ENCODE measurements at regions not wholly inside any gene's neighbourhood (a gene's known extent, or its start where the extent isn't known, plus 50 kb on each side); places are given as distances from the start of the nearest gene placed in this dataset.
A peak's percentile ranks its signal among the peaks of the same experiment; 100 is the strongest.

DNA sequence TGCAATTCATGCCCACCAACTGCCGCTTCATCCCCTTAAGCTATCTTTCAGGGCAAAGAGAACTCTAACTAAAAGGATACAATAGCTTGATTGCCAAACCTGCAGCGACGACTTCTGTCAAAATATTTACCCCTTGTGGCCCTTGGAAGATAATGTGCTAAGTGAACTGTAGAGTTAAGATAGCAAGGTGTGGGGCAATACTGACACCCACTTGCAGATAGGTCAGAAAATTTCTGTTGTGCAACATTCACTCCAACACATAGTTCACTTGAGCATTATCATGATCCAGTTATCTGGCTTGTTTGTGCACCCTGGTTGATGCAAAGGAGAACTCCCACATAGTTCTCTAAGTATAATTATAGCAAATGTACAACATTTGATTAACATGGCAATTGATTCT, 55.6 kb downstream of the RHOXF2B start:
- ATAC-seq (no peak), DNase-seq (ENCODE audit: low spot score) (no peak)
- intact Hi-C loops (cut with DNase I): no loop called here

DNA sequence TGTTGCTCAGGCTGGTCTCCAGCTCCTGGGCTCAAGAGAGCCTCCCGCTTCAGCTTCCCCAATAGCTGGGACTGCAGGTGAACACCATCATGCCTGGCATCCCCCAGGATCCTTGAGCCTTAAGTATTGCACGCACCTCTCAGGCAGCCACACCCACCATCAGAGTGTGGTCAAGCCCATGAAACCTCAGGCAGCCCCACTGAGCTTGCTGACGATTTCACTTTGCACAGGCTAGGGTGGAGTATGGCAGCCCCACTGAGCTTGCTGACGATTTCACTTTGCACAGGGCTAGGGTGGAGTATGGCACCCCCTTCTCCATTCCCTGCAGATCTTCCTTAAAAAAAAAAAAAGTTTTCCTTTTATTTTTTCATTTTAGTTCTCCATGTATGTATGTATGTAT, 57.2 kb downstream of the RHOXF2B start:
- ATAC-seq (no peak), DNase-seq (ENCODE audit: low spot score) (no peak)
- intact Hi-C loops (cut with DNase I): no loop called here

DNA sequence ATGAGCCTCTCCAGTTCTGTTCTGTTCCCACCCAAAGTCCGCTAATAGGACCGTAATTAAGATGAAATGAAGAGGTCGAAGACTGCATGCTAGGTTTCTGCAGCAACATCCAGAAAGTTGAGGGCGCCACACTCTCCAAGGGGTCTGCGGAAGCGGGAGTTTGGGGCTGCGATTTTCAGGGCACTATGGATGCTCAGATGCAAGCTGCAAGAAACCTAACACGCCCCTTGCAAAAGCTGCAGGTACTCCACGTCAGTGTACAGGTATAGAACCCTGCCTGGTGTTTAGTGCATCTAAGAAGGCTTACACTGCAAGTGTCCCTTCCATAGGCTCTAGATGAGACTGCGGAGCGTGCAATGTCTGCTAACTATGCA, 61.4 kb downstream of the RHOXF2B start:
- intact Hi-C loops (cut with DNase I): no loop called here
- no peak for ATAC-seq
- no peak for DNase-seq (ENCODE audit: low spot score)

DNA sequence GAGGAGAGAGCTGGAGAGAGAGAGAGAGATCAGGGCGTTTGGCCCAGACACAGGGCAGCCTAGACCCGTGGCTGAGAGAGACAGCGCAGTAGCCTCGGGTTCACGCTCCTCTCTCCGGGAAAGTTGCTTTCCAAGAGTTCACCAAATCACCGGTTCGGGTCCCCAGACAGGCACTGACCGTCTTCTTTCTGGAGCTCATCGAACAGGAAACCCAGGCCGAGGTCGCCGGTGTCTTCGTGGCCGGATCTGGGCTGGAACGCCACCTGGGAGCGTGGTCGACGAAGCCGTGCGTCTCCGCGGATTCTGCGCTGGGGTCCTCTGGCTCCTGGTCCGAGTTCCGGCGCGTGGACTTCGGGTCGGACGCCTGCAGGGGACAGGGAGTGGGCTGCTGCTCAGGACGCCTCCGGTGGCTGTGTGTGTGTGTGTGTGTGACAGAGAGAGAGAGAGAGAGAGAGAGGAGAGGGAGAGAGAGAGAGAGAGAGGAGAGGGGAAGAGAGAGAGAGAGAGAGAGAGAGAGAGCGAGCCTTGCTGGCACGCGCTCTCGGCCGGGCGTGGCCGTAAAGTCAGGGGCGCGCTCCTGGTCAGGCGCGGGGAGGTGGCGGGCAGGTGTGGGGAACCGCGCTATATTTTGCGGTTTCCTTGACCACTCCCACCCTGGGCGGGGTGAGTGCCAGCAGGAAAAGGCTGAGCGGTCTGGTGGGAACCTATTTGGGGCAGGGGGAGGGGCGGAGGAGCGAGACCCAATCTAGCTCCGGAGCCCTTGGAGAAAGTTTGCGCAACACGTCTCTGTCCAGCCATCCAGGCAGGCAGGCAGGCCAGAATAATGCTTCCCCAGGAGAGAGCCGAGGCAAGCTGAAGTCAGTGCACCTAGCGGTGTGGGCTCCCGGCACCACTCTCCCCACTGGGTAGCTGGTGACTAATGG, 62.1 kb downstream of the RHOXF2B start:
- DNase-seq (ENCODE audit: low spot score) (no peak), ATAC-seq (peak; percentile 44)
- intact Hi-C loops (cut with DNase I): no loop called here

DNA sequence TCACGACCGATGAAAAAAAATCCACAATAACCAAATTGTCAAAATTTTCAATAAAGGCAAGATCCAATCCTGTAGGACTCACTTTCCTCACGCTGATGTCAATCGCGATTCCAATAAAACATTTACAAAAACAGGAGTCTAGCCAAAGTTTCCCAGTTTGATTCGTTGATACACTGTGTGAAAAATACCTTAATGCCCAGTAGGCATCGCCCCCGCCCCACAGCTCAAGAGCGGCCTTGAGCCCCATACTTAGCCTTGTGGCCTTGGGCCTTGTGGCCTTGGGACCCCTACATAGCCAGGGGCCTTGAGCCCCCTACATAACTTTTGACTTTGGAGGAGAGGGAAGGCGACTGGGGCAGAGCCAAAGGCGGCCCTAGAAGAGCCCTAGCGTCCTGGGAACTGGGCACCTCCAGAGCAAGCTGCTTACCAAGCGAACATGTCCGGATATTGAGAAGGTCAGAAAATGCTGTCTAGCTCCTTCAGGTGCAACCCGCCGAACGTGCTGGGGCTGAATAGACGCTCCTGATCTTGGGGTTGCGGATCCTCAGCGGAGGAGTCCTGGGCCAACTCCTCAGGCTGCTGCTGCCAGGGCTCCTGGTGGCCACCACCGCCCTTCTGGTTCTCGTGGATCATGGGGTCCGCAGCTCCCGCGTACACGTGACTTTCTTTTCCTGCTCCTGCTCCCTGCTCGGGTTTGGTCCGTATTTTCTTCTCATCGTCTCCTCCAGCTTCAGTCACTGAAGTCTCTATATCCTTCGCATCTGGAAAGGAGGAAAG, 62.9 kb downstream of the RHOXF2B start:
- ATAC-seq (peak; percentile 10), DNase-seq (ENCODE audit: low spot score) (no peak)
- intact Hi-C loops (cut with DNase I): no loop called here

DNA sequence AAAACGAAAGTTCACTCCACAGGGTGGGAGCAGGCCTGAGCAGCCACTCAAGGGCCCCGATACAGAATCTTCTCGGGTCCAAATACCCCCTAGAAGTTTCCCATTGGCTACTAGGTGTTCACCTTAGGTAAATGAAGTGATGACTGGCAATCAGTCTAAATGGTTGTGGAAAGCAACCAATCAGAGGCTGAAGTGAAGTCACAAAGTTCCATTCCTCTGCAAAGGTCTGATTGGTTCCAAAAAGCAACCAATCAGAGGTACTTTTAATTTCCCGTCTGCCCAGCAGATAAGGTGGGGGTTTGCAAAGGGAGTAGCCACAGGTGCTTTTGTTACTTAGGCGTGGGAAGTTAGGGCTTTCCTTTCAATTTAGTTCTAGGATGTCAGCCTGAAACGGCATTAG, 58.2 kb upstream of the NKAP start:
- intact Hi-C loops (cut with DNase I): no loop called here
- no peak for DNase-seq (ENCODE audit: low spot score)
- no peak for ATAC-seq

DNA sequence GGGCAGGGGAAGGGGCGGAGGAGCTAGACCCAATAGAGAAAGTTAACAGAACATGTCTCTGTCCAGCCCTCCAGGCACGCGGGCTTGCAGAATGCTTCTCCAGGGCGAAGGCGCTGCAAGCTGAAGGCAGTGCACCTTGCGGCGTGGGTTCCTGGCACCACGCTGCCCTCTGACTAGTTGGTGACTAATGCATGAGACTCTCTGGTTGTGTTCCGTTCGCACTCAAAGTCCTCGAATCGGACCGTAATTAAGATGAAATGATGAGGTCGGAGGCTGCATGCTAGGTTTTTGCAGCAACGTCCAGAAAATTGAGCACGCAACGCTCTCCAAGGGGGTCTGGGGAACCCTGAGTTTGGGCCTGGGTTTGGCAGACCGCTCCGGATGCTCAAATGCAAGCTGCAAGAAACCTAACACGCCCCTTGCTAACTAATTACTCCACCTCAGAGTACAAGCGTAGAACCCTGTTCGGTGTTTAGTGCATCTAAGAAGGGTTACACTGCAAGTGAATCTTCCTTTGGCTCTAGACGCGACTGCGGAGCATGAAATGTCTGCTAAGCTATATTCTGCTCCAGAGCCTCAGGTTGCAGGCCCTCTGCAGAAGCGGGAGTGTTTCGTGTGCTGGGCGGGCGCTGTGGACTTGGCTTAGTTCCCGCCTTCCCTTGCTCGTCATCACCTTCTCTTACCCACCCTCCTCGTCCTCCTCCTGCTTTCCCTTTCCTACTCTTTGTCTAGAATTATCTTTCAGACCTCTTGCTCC, 57.1 kb upstream of the NKAP start:
- intact Hi-C loops (cut with DNase I): no loop called here
- DNase-seq (ENCODE audit: low spot score) (no peak), ATAC-seq (no peak)

DNA sequence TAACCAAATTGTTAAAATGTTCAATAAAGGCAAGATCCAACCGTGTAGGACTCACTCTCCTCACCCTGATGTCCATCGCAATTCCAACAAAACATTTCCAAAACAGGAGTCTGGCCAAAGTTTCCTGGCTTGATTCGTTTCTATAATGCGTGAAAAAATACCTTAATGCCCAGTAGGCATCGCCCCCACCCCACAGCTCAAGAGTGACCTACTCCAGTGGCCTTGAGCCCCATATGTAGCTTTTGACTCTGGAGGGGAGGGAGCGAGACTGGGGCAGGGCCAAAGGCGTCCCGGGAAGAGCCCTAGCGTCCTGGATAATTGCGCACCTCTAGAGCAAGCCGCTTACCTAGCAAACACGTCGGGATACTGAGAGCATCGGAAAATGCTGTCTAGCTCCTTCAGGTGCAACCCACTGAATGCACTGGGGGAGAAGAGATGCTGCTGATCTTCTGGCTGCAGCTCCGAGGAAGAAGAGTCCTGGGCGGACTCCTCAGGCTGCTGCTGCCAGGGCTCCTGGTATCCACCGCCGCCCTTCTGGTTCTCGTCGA, 55.6 kb upstream of the NKAP start:
- DNase-seq (ENCODE audit: low spot score) (no peak), ATAC-seq (no peak)
- intact Hi-C loops (cut with DNase I): no loop called here

DNA sequence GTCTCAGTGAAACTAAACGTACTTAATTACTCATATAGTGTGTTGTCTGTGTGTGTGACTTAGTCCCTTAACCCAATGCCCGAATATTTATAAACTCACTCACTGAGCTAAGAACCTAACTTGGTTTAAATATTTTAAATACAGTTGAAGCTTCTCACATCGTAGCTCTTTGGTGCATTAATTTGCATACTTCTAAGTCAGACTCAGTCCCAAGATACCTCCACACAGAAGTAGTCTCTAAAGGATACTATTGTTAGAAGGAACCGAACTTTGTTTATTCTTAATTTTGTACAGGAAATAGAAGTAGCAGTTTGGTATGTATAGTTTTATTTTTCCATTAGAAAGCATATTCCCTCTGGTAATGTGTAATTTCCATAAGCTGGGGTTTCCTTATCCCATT, 54.0 kb upstream of the NKAP start:
- DNase-seq (ENCODE audit: low spot score) (no peak), ATAC-seq (no peak)
- intact Hi-C loops (cut with DNase I): no loop called here

DNA sequence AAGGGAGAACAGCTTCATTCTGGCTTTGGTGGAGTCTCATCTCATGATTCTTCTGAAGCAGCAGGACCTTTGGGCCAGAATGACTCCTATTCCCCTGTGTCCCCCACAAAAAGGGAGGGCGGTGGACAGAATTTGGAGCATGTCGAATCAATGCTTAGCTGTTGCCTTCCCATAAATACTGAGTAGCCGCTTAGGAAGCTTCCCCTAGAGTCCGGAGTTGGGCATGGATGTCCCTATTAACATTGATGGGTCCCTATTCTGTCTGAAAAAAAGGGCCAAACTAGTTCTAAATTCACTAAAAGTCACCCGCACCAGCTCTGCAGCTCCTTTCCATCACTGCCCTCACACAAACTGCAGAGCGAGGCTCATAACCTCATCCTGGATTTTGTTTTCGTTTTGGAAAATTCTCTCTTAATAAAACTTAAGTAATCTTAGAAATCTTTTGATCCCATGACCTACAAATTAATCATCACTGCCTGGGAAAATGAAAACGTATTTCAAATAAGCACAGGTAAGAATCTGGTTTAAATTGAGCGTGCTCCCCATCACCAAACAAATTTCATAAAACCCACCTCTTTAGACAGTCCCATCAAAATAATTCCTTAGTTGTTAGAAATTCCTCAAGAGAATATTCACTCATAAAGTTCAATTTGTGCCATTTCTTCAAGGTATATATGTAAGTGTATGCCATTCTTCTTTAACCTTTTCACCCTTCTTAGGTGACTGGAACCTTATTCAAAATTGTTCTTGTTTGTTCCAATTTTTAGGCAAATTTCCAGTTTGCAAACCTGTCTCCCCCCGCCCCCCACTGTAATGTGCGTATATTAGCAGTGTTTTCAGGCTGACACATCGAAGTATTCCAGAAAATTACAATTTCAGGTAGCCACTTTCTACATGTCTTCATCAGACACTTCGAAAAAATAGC, 53.3 kb upstream of the NKAP start:
- DNase-seq (ENCODE audit: low spot score) (no peak), ATAC-seq (no peak)
- intact Hi-C loops (cut with DNase I): no loop called here

DNA sequence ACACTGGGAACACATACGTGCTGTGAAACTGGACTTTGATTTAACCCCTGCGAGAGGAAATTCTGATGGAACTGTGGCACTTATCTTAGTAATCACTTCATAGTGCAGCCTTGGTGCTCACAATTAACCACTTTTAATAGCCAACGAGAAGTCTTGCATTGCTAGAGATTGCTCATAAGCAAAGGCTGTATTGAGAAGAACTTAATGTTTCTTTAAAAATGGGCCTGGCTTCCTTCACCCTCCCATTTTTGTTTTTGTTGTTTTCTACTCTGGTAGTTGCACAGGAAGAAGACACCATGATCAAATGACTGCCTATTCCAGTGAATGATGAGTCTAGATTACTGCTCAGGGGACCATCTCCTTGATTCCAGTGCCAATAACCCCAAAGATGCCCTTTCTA, 52.5 kb upstream of the NKAP start:
- intact Hi-C loops (cut with DNase I): no loop called here
- ATAC-seq: no peak
- no peak for DNase-seq (ENCODE audit: low spot score)
